ENCODE measurements at regions not wholly inside any gene's neighbourhood (a gene's known extent, or its start where the extent isn't known, plus 50 kb on each side); places are given as distances from the start of the nearest gene placed in this dataset.
"Not testable (repeated sequence)": the region's sequence is repeated elsewhere in the genome, so short reads cannot be mapped to it uniquely, and the experiment has no call there.

- not testable (repeated sequence) for TF ChIP-seq CTCF (conservative IDR thresholded peaks at IDR 0.05); ZFX (IDR thresholded peaks at IDR 0.05)
Measured at GRCh38 chr22:11341387-11342068, 4186.5 kb upstream of the OR11H1 start.
